HG02885 (cell line): ENCODE measurements at regions not wholly inside any gene's neighbourhood (a gene's known extent, or its start where the extent isn't known, plus 50 kb on each side); places are given as distances from the start of the nearest gene placed in this dataset.

Source experiments
- ATAC-seq: cut with Tn5 transposase; IDR thresholded peaks from one replicate; pipeline ENCODE4 v1.9.1; 2021; ENCODE audit warnings: mild to moderate bottlenecking; ENCODE audit not compliant: unreplicated experiment, poor library complexity

DNA sequence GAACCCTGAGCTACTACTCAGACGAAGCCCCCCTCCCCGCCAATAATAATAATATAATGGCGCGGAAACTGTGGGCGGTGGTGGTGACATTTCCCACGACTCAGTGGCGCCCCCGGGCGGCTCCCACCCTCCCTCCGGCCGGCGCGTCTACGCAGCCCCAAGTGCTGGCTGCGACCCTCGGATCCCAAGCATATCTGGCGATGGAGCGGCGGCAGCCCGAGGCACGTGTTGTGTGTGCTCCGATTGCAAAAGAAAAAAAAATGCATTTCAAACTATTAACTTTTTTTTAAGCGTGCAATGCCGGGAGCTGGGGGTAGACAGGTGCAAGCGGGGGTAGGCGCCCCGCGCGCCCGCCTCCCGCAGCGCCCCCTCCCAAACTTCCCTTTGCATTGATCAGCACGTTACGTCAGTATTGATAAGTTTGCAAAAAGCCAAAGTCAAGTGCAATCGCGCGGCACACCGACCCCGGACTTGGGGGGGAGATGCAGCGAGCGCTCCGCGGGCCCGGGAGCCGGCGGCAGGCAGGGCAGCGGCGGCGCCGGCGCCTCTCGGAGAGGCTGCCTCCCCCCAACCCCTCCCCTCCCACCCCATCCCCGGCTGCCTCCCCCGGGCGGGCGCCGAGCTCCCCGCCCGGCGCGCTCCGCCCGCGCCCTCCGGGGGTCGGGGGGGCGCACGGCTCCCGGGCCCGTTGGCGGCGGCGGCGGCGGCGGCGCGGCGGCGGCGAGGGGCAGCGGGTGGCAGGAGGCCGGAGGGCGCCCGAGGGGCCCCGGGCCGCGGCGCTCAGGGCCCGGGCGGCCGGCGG is 113.1 kb upstream of the MYL2 start:
- ATAC-seq: no peak

DNA sequence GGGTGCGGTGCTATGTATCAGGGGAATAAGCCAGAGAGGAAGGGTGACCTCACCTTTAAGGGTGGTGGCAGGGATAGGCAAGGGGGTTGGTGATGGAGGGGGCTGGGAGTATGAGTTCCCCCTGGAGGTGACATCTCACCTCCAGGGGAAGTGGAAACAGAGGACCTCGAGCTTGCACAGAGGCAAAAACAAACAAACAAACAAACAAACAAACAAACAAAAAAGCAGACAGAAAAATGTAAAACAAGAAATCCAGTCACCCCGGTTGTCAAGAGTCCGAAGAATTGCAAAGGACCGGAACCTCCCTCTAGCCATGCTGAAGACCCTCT is 112.2 kb upstream of the MYL2 start:
- no peak for ATAC-seq

DNA sequence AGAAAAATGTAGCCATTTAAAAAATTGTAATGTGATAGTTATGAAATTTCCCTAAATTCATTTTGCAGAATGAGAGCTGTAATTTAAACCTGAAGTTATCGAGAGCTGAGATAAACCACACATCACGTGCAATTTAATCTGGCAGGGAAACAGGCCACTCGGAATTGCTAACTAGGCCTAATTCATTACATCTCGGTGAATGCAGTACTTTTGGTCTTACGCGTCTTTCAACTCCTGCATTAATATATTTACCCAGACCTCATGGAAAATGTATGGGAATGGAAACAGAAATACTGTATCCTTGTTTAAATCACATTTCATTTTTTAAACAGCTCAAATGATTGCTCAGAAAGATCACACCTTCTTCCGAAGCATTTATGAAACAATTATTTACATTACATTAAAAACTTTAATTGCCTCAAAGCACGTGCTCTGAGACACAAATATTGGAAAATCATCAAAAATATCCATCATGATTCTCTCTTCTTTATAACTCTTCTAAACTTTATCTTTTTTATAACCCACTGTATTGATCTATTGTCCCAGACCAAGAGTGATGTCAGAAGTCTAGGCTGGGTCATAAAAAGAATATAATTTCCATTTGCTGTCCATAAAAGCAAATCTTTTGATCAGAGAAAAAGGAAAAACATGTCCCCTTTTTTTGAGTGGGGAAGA is 111.7 kb upstream of the MYL2 start:
- no peak for ATAC-seq

DNA sequence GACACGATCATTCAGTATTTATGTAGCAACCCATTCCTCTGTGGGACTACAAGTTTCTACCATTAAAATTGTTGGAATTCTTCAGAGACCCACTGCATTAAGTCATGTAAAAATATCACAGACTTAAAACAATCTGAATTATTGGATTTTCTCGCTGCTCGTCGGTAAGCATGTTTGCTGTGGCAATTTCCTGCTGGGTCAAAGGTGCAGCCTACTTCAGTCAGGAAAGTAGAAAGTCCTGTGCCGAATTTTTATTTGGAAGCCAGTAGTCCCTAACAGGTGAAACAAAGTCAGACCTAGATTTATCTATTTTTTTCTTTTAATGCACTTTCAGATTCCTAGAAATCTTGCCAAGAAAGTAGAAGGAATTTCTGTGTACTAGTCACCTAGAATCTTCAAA is 110.4 kb upstream of the MYL2 start:
- no peak for ATAC-seq

DNA sequence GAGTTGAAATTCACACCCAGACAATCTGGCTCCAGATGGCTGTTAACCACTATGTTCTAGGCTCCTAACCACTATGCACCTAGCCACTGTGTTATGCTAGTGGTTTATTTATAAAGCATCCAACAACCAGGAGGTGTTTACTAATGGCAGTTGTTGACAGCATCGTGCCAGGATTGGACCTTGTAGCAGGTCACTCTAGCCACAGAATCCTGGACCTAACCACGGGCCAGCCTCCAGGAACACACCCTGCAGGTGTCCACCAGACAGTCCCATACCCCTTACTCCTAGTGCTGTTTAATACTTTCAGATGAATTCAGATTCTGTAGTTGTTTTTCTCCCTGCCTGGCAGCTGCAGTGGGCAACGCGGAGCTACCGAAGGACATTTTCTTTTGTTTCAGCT is 109.4 kb upstream of the MYL2 start:
- ATAC-seq: no peak

DNA sequence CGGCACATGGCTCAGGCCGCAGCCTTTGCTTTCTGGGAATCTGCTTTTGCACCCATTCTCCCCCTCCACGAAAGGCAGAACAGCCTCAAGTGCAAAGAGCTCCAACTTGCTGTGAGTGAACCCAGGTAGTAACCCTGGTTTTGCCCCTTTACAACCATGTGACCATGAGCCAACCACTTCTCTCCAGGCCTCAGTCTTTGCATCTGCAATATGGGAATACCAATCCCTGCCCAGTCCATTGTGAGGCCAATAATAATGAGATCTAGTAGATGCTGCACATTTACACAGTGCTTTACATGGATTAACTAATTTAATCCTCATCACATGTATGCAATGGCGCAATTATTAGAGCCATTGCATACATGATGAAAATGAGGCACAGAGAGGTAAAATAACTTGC is 108.9 kb upstream of the MYL2 start:
- ATAC-seq: no peak

DNA sequence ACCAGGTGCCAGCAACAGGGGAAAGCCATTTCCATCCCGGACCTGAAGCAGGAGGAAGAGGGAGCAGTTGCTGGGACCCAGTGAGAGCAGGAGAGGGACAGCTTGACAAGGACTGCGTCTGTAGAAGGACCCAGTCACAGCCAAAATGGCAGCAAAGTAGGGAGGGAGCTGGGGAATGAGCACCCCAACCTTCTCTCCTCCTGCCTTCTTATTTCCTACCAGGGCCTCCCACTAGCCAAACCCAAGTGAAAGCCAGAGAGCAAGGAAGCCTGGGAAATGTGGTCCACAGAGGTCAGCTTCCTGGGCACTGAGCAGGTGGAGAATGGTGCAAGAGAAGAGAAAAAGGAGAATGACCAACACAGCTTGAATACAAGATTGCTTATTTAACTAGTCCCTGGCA is 108.5 kb upstream of the MYL2 start:
- no peak for ATAC-seq

DNA sequence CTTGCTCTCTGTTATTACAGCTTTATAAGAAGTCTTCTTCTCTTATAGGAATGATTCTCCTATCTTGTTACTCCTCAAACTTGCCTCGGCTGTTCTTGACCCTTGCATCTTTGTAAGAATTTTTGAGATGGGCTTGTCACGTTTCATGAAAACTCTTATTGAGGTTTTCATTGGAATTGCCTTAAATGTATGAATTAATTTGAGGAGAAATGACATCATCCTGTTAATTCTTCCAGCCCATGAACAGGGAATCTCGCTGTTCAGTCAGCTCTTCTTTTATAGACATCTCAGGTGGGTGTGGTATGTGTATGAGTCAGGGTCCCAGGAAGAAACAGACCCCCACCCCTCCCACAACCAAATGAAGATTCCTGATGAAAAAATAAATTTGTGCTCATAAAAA is 107.1 kb upstream of the MYL2 start:
- ATAC-seq: no peak

DNA sequence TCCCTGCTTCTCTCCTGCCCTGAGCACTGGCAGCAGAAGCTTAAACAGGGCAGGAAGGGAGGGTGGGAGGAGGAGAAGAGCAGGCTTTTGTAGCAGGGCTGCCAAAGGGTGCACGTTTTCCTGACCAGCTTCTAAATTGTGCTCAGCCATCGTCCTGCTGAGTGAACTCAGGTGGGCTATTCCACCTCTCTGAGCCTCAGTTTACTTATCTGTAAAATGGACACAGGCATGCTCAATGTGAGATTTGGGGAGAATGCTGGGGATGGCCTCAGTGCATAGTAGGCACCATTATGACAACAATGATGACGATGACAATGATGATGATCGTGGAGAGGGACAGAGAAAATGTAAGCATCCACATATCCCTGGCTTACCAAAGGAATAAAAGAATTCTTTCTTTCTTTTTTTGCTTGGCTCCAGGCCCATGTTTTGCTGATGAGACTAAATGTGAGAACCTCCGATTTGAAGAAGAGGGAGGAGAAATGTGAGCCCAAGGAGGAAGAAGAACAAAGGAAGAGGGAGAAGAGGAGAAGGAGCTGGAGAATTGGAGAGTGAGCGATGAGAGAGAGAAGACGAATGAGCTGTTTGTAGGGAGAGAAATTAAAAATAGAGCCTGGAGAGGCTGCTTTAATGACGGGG is 105.5 kb upstream of the MYL2 start:
- ATAC-seq: no peak

DNA sequence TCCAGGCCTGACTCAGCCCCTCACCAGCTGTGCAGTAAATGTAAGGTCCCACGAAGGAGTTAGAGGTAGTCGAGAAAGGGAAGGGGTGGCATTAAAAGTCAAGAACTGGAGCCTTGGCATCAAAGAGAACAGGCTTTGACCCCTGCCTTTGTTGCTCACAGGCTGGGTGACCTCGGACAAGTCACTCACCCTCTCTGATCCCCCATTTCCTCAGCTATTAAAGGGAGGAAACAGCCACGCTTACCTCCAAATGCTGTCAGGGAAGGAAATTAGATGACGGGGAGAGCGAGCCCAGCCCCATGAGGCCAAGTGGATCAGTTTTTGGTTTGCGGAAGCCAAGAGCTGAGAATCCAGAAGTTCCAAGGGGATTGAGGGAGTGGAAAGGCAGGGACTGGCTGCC is 104.9 kb upstream of the MYL2 start:
- ATAC-seq: no peak

DNA sequence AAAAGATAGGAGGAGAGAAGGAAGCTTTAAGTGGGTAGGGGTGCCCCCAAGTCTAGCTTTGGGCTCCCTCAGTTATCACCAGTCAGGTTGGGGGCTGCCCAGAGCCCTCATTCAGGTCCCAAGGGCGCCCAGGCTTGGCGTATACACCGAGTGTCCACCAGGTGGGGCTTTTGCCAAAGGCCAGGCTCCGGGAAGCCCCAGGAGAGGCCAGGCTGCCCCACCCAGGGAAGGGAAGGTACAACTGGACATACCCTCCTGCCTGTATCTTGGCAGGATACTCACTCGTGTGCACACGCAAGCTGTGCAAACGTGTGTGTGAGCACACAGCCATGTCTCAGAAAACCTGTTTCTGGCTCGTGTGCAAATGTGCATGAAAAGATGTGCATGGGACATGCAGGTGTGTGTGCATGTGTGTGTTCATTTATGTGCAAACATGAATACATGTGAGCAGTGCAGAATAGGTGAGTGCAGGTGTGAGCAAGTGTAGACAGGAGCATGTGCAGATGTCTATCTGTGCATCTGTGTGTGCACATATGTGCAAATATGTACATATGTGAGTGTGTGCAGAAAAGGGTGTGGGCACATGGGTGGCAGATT is 103.9 kb upstream of the MYL2 start:
- ATAC-seq: no peak

DNA sequence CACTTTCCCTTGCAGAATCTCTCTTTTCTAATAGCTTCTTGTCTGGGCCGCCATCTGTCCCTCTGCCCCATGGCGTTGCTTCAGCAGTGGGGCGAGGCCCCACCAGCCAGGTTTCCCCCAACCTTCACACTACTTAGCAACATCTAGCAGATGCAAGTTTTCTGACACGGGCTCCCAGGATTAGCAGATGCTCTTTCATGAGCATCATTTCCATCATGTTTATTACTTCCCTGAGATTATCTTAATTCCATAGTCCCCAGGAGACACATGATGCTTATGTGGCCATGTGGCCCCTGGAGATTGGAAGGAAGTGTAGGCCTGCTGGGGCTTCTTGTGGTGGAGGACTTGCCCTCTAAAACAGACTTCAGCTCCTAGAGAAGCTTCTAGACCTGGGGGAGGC is 102.0 kb upstream of the MYL2 start:
- ATAC-seq: no peak

DNA sequence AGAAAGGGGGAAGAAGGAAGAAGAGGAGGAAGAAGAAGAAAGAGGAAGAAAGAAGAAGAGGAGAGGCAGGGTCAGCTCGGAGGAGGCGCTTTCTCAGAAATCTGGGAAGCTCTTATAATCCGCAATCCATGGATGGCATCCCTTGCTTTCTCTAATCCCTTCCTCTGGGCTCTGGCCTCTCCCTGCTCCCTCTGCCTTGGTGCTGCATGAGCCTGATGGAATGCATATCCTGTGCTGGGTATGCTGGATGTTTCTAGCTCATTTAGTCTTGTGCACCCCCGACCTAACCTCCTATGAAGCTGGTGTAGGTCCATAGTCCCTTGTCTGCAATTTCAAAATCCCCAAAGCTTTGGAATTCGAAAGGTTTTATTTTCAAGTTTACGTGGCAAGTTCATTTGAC is 94.2 kb upstream of the MYL2 start:
- ATAC-seq: no peak

DNA sequence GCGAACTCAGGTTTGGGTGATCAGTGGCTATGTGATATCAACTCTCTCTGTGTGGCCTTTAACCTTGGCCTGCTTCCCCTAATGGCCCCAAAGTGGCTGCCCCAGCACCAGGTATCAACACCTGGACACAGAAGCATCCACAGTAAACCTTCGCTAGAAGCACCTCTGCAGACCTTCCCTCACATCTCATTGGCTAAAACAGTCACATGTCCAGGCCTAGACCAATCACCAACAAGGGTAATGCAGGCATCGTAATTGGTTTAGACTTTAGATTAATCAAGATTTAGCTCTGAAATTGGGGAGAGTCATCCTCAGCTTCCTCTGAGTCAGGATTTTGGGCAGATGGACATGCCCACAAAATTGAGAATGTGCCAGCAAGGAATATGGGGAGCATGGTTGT is 92.5 kb upstream of the MYL2 start:
- ATAC-seq: no peak

DNA sequence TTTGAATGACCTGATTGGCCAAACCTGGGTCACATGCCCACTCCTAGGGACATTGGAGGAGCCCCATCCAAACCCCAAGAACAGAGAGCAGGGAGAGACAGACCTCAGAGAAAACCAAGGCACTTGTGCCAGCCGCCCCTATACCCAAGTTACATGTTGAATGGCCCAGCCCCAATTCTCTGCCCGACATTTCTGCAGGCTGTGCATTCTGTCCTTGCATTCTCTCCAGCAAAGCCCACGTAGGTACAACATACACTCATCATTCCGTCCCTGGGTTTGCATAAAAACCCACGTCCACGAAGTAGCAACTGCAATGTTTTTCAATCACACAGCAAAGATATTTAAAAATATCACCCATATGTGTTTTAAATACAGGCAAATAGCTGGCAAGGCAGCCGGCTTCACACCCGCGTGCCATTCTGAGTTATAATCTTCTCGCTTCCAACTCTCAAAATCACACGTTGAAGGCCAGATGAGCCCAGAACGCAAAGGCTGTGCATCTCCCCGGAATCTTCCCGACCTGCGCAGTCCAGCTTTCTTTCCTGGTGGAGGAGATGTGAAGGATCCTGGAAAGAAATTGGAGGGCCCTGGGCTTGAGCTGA is 91.7 kb upstream of the MYL2 start:
- no peak for ATAC-seq

DNA sequence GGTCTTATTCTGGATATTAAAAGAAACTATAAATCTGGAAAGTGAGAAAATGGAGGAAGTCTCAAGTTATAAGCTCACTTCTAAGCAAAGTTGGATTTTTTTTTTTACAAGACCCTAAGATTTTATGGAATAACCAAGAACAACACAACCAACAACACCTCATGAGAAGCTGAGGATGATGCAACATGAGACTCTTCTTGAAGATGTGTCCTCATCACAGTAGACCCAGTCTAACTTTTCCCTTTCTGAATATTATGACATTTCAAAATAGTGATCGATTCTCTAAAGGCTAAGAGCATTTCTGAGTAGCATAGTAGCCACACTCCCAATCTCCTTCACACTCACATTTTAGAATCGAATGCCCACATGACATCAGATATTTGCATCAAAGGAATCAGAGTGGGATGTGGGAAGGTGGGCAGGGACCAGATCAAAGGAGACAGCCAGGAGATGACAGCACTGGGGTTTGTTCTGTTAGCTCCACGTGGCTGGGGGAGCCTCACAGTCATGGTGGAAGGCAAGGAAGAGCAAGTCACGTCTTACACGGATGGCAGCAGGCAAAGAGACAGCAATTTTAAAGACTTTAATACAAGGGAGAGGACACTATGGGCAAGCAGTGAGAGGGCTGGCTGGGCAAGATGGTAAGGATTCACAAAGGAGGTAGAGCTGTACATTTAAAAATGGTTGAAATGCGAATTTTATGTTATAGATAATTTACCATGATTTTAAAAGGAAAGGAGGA is 90.7 kb upstream of the MYL2 start:
- no peak for ATAC-seq

DNA sequence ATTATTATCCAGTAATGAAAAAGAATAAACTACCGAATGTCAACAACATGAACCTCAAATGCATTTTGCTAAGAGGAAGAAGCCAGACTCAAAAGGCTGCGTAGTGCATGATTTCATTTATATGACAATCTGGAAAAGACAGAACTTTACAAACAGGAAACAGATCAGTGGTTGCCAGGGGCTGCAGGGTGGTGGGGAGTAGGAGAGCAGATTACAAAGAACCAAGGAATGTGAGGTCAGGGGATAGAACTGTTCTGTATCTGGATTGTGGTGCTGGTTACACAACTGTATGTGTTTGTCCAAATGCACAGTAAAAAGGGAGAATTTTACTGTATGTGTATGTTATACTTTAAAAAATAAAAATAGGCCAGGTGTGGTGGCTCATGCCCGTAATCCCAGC is 89.7 kb upstream of the MYL2 start:
- ATAC-seq: no peak

DNA sequence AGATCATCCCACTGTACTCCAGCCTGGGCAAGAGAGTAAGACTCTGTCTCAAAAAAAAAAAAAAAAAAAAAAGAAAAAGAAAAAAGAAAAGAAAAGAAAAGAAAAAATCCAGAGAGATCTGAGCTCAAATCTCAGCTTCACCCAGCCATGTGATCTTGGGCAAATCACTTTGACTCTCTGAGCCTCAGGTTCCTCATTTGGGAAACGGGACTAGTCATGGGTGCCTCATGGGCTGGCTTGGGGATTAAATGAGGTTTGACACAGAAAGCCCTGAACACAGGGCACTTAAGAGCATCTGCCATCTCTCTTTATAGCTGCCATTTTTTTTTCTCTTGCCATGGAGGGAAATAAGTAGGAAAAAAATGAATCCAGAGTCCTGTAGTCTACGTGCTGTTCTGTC is 86.2 kb upstream of the MYL2 start:
- no peak for ATAC-seq

DNA sequence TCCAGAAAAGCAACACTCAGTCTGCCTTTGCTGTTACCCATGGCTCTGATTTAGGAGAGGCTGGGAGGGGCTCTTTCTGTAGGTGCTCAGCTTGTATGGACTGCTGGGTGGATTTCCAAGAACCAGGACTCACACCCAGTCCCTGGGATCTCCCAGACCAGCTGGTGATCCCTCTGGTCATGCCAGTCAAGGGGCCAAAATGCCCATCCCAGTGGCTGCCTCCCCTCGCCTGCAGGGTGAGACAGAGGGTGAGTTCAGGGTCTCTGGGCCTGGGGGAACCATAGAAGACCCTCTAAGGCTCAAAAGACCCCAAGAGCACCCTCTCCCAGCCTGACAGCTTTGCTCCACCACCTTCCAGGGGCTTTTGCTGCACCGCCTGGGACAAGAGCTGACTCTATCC is 78.6 kb upstream of the MYL2 start:
- ATAC-seq: no peak

DNA sequence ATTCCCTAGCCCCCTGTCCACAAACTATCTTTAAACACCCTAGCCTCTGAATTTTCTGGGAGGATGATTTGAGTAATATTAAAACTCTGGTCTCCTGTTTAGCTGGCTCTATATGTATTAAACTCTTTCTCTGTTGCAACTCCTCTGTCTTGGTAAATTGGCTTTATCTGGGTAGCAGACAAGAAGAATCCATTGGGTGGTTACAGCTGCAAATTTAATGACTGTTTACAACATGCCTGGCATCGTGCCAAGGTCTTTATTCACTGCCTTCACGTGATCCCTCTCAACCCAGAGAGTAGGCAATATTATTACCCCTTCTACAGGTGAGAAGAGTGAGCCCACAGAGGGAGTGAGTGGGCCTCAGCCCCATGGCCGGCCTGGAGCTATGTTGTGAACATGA is 77.8 kb upstream of the MYL2 start:
- ATAC-seq: no peak
